ENCODE measurements at regions not wholly inside any gene's neighbourhood (a gene's known extent, or its start where the extent isn't known, plus 50 kb on each side); places are given as distances from the start of the nearest gene placed in this dataset.

DNA sequence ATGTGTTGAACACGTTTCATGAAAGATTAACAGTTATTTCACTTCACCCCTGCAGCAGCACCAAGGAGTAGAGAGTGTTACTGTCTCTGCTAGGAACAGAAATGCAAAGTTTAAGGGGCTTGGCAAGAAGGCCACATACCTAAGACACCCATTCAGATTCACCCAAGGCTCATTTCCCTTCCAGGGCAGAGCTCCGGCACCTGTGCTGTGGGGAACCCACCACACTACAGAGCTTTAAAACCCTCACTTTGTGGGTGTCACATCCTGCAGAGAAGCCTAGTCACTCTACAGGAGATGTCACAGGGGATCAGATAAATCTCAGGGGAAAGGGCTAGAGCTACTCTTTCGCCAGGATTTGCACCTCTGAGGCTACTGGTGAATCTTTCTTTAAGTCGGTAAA is 176.1 kb upstream of the KLF6 start:
- no peak overlapping the region for H3K27ac Mint-ChIP-seq
- H3K4me1 Mint-ChIP-seq: peaks cover 23% of the 10 kb centered on the region
- no peak for TF ChIP-seq CTCF (IDR thresholded peaks at IDR 0.05)
- no peaks in the 10 kb centered on the region for H3K9me3 Mint-ChIP-seq
- DNase-seq: no peak
- no peaks in the 10 kb centered on the region for H3K27me3 Mint-ChIP-seq
- CTCF ChIA-PET: no interaction called here
- H3K4me3 Mint-ChIP-seq: no peak overlapping the region
- intact Hi-C loops (cut with micrococcal nuclease): no loop called here
- POLR2A ChIA-PET: interaction anchor here (1.8 to 1.9 kb wide), 2 partner anchors 16 to 176 kb away, joined by 6 to 12 read pairs; partner anchors contain the start of gene KLF6
- ATAC-seq (ENCODE audit: low read depth): peak; percentile 76
- no peaks in the 10 kb centered on the region for H3K36me3 Mint-ChIP-seq (ENCODE audit: low read depth)

DNA sequence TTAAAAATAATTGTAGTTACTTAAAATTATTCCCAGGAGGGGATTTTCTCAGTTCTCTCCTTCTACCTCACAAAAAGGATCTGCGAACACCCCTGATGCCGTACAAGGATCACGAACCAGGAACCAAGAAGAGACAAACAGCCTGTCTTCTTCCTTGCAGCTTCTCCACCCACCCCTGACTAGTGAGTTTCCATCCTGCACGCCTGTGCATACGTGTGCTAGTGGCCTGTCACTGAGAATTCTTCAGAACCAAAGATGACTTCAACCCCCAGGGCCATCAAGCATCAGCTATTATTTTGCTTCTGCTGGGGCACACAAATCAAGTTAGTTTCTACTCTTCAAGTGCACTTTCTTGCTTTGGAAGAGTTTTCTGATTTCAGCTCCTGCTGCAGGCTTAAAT is 175.5 kb upstream of the KLF6 start:
- no peak for TF ChIP-seq CTCF (IDR thresholded peaks at IDR 0.05)
- Mint-ChIP-seq H3K36me3 (ENCODE audit: low read depth) (no peaks in the 10 kb centered on the region), H3K4me3 (no peak overlapping the region), H3K27ac (no peak overlapping the region), H3K4me1 (peaks cover 23% of the 10 kb centered on the region), H3K27me3 (no peaks in the 10 kb centered on the region), H3K9me3 (no peaks in the 10 kb centered on the region)
- ATAC-seq (ENCODE audit: low read depth) (peak; percentile 44), DNase-seq (no peak)
- intact Hi-C loops (cut with micrococcal nuclease): no loop called here
- ChIA-PET CTCF (no interaction called here), POLR2A (interaction anchor here (1.8 to 1.9 kb wide), 2 partner anchors 17 to 175 kb away, joined by 6 to 12 read pairs; partner anchors contain the start of gene KLF6)

- ATAC-seq (ENCODE audit: low read depth) (peak; percentile 56), DNase-seq (no peak)
- H3K9me3 Mint-ChIP-seq: no peaks in the 10 kb centered on the region
- intact Hi-C loops (cut with micrococcal nuclease): no loop called here
- peaks cover 23% of the 10 kb centered on the region for H3K4me1 Mint-ChIP-seq
- ChIA-PET CTCF (no interaction called here), POLR2A (interaction anchor here (0.8 to 1.9 kb wide), 3 partner anchors 17 to 174 kb away, joined by 3 to 12 read pairs (median 6); partner anchors contain the start of gene KLF6)
- H3K27ac Mint-ChIP-seq: no peak overlapping the region
- no peaks in the 10 kb centered on the region for H3K27me3 Mint-ChIP-seq
- TF ChIP-seq CTCF (IDR thresholded peaks at IDR 0.05): no peak
- no peaks in the 10 kb centered on the region for H3K36me3 Mint-ChIP-seq (ENCODE audit: low read depth)
- peak overlapping the region; percentile 3 for H3K4me3 Mint-ChIP-seq
Observed at GRCh38 chr10:3959370-3960325, 174.6 kb upstream of the KLF6 start.

GRCh38 chr10:3958472-3958996 is 173.5 kb upstream of the KLF6 start:
- no peak overlapping the region for H3K4me3 Mint-ChIP-seq
- ATAC-seq (ENCODE audit: low read depth) (no peak), DNase-seq (no peak)
- ChIA-PET POLR2A (no interaction called here), CTCF (no interaction called here)
- no peaks in the 10 kb centered on the region for H3K27me3 Mint-ChIP-seq
- H3K36me3 Mint-ChIP-seq (ENCODE audit: low read depth): no peaks in the 10 kb centered on the region
- TF ChIP-seq CTCF (IDR thresholded peaks at IDR 0.05): no peak
- H3K9me3 Mint-ChIP-seq: peaks cover 2% of the 10 kb centered on the region
- no peak overlapping the region for H3K27ac Mint-ChIP-seq
- H3K4me1 Mint-ChIP-seq: peaks cover 23% of the 10 kb centered on the region
- intact Hi-C loops (cut with micrococcal nuclease): no loop called here

DNA sequence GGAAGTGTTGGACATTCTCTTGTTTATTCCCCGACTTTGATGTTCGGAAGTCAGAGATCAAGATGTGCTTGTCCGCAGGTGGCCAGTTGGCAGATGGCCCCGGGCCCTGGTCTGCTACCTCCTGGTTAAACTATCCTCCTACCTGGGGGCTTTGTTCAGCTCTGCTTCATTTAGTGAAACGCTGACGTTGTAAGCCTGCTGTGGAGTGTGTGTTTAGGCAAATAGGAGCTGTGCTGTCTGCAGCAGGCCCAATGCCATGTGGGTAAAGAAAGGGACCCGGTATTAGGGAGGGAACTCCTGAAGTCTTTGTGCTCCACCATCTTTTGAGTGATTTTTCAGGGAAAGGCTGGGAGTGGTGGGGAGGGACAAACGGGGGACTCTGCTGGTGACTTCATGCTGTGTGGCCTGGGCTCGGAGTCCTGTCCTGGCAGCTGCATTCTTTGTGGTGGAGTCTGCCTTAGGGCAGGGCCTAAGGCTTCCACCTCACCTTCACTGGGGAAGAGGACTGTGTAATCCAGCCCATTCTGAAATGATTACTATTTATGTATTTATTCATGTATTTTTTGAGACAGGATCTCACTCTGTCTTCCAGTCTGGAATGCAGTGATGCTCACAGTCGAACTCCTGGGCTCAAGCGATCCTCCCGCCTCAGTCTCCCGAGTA is 171.1 kb upstream of the KLF6 start:
- intact Hi-C loops (cut with micrococcal nuclease): no loop called here

More for the DNA sequence above, 171.1 kb upstream of the KLF6 start:
- TF ChIP-seq CTCF (IDR thresholded peaks at IDR 0.05): no peak
- H3K36me3 Mint-ChIP-seq (ENCODE audit: low read depth): no peaks in the 10 kb centered on the region
- no peak overlapping the region for H3K4me3 Mint-ChIP-seq
- ATAC-seq (ENCODE audit: low read depth) (no peak), DNase-seq (no peak)
- ChIA-PET CTCF (no interaction called here), POLR2A (interaction anchor here (0.6 to 1.2 kb wide), 2 partner anchors 104 to 170 kb away, joined by 4 to 5 read pairs; partner anchors contain the start of gene KLF6)
- H3K9me3 Mint-ChIP-seq: peaks cover 2% of the 10 kb centered on the region
- H3K27ac Mint-ChIP-seq: no peak overlapping the region
- peaks cover 19% of the 10 kb centered on the region for H3K4me1 Mint-ChIP-seq
- H3K27me3 Mint-ChIP-seq: no peaks in the 10 kb centered on the region
